ENCODE measurements at regions not wholly inside any gene's neighbourhood (a gene's known extent, or its start where the extent isn't known, plus 50 kb on each side); places are given as distances from the start of the nearest gene placed in this dataset.

DNA sequence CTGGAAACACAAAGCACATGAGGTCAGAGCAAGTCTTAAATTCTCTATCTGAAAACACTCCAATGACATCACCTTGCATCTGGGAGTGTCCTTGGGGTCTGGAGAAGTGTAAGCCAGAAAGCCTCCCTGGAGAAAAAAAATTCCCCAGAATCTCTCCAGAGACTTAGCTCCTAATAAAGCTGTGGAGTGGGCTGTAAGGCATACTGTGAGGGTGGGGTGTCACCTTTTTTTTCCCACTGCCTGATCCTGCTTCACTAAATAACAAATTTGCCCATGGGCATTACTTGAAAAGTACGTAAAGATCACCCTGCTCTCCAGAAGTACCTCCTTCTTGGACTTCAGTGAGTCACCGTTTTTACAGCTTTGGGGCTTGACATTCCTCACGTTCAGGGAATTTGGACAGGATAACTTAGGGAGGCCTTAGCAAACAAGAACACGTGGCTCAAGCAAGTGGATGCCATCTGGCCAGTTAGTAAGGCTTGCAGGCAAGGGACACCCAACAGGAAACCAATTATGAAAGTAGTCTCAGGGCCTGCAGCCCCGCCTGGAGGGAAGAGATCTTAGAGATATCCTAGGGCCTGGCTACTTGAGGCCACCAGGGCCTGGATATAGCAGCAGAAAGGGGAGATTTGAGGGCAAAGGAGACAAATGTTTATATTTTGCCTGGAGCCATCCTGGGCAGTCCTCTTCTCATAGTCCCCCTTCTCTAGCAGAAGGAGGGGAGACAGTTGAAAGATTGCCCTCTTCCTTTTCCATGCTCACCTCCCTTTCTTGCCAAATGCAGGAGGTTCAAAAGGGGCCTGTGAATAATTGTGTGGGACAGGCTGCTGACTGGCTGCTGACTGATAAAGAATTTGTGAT is 60.1 kb upstream of the PLAC1 start:
- TF ChIP-seq, protein P1, sequence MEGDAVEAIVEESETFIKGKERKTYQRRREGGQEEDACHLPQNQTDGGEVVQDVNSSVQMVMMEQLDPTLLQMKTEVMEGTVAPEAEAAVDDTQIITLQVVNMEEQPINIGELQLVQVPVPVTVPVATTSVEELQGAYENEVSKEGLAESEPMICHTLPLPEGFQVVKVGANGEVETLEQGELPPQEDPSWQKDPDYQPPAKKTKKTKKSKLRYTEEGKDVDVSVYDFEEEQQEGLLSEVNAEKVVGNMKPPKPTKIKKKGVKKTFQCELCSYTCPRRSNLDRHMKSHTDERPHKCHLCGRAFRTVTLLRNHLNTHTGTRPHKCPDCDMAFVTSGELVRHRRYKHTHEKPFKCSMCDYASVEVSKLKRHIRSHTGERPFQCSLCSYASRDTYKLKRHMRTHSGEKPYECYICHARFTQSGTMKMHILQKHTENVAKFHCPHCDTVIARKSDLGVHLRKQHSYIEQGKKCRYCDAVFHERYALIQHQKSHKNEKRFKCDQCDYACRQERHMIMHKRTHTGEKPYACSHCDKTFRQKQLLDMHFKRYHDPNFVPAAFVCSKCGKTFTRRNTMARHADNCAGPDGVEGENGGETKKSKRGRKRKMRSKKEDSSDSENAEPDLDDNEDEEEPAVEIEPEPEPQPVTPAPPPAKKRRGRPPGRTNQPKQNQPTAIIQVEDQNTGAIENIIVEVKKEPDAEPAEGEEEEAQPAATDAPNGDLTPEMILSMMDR (IDR thresholded peaks at IDR 0.05) = no peak
- peak; percentile 49; the same call in 1 of the 2 replicates for TF ChIP-seq POLR2AphosphoS5 (IDR thresholded peaks at IDR 0.05; ENCODE audit: low read depth, low read length)
- TF ChIP-seq, protein P2, sequence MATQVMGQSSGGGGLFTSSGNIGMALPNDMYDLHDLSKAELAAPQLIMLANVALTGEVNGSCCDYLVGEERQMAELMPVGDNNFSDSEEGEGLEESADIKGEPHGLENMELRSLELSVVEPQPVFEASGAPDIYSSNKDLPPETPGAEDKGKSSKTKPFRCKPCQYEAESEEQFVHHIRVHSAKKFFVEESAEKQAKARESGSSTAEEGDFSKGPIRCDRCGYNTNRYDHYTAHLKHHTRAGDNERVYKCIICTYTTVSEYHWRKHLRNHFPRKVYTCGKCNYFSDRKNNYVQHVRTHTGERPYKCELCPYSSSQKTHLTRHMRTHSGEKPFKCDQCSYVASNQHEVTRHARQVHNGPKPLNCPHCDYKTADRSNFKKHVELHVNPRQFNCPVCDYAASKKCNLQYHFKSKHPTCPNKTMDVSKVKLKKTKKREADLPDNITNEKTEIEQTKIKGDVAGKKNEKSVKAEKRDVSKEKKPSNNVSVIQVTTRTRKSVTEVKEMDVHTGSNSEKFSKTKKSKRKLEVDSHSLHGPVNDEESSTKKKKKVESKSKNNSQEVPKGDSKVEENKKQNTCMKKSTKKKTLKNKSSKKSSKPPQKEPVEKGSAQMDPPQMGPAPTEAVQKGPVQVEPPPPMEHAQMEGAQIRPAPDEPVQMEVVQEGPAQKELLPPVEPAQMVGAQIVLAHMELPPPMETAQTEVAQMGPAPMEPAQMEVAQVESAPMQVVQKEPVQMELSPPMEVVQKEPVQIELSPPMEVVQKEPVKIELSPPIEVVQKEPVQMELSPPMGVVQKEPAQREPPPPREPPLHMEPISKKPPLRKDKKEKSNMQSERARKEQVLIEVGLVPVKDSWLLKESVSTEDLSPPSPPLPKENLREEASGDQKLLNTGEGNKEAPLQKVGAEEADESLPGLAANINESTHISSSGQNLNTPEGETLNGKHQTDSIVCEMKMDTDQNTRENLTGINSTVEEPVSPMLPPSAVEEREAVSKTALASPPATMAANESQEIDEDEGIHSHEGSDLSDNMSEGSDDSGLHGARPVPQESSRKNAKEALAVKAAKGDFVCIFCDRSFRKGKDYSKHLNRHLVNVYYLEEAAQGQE (IDR thresholded peaks at IDR 0.05; ENCODE audit: insufficient read depth in 1 of 2, low read depth in 2 of 2, low read length in 1 of 2) = no peak

All from Panc1 (cell line).